ENCODE measurements at regions not wholly inside any gene's neighbourhood (a gene's known extent, or its start where the extent isn't known, plus 50 kb on each side); places are given as distances from the start of the nearest gene placed in this dataset.
"Not testable (repeated sequence)": the region's sequence is repeated elsewhere in the genome, so short reads cannot be mapped to it uniquely, and the experiment has no call there.

DNA sequence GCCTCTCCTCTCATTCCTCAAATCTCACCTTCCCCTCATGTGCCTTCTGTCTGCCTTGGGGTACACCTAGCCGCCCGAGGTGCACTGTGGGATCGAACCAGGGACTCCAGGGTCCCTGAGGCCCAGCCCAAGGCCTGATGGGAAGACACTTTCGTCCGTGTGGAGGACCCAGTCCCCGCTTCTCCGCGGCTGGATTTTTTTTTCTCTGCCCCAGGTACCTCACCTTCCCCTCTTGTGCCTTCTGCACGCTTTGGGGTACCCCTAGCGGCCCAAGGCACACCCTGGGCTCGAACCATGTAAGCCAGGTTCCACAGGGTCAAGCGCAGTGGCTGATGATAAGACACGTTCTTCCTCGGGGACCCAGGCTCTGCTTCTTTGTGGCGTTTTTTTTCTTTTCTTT lies 530.7 kb downstream of the CWH43 start:
- H3K4me2 ChIP-seq: no peak overlapping the region
- no peak for ATAC-seq
- no peak for DNase-seq (ENCODE audit: low read depth in 1 of 2, low spot score in 1 of 2)
- TF ChIP-seq POLR2A (IDR thresholded peaks at IDR 0.05; ENCODE audit: low read length): no peak
- TF ChIP-seq, protein P1, sequence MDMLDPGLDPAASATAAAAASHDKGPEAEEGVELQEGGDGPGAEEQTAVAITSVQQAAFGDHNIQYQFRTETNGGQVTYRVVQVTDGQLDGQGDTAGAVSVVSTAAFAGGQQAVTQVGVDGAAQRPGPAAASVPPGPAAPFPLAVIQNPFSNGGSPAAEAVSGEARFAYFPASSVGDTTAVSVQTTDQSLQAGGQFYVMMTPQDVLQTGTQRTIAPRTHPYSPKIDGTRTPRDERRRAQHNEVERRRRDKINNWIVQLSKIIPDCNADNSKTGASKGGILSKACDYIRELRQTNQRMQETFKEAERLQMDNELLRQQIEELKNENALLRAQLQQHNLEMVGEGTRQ (IDR thresholded peaks at IDR 0.05): no peak
- no peak for TF ChIP-seq SMC3 (IDR thresholded peaks at IDR 0.05)
- no peak for TF ChIP-seq NPAS2 (CRISPR knock-in tag; IDR thresholded peaks at IDR 0.05; ENCODE audit: borderline replicate concordance)
- TF ChIP-seq NR3C1 (IDR thresholded peaks at IDR 0.05): no peak
- H3K4me3 ChIP-seq: no peak overlapping the region
- H3K9me3 ChIP-seq: peaks cover 25% of the 10 kb centered on the region
- no peaks in the 10 kb centered on the region for H3K4me1 ChIP-seq
- whole genome bisulfite sequencing (ENCODE audit: missing lambda C conversion rate): 21% methylated on average over 15 of the region's 15 CpGs
- CTCF ChIA-PET: no interaction called here
- POLR2A ChIA-PET: no interaction called here
- no peak overlapping the region for H3K27ac ChIP-seq
- no peak for FAIRE-seq

DNA sequence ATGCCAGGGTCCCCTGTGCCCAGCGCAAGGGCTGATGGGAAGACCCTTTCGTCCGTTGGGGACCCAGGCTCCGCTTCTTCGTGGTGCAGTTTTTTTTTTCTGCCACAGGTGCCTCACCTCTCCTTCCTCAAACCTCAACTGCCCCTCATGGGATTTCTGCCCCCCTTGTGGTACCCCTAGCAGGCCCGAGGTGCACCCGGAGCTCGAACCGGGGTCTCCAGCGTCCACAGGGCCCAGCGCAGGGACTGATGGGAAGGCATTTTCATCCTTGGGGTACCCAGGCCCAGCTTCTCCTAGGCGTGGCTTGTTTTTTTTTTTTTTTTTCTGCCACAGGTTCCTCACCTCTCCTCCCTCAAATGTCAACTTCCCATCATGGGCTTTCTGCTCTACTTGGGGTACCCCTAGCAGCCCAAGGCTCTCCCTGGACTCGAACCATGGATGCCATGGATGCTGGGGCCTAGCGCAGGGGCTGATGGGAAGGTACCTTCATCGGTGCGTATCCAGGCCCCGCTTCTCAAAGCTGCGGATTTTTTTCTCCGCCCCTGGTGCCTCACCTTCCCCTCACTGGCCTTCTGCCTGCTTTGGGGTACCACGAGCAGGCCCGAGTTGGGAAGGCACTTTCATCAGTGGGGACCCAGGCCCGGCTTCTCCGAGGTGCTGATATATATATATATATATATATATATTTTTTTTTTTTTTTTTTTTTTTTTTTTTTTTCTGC lies 531.6 kb downstream of the CWH43 start:
- DNase-seq (ENCODE audit: low read depth in 1 of 2, low spot score in 1 of 2); H3K4me3 ChIP-seq; FAIRE-seq; POLR2A ChIA-PET; H3K4me2 ChIP-seq; H3K4me1 ChIP-seq; ATAC-seq; CTCF ChIA-PET; H3K27ac ChIP-seq: not testable (repeated sequence)
- H3K9me3 ChIP-seq: peaks cover 18% of the 10 kb centered on the region
- 40% methylated on average over 20 of the region's 23 CpGs for WGBS (ENCODE audit: missing lambda C conversion rate)

DNA sequence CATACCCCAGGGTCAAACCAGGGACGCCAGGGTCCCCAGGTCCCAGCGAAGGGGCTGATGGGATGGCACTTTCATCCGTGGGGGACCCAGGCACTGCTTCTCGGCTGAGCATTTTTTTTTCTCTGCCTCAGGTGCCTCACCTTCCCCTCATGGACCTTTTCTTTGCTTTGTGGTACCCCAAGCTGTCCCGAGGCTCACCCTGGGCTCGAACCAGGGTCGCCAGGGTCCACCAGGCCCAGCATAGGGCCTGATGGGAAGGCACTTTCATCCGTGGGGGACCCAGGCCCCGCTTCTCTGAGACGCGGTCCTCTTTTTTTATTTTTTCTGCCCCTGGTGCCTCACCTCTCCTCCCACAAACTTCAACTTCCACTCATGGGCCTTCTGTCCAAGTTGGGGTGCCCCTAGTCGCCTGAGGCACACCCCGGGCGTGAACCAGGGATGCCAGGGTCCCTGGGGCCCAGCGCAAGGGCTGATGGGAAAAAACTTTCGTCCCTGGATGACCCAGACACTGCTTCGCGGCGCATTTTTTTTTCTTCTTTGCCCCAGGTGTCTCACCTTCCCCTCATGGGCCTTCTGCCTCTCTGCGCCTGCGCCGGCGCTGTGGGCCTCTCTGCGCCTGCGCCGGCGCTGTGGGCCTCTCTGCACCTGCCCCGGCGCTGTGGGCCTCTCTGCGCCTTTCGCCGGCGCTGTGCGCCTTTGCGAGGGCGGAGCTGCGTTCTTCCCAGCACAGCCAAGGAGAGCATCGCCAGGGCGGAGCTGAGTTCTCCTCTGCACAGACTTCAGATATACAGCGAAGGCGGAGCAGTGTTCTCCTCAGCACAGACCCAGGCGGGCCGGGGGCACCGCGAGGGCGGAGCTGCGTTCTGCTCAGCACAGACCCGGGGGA lies 533.3 kb downstream of the CWH43 start:
- WGBS (ENCODE audit: missing lambda C conversion rate): 30% methylated on average over 15 of the region's 48 CpGs
- H3K9me3 ChIP-seq; CTCF ChIA-PET; H3K4me1 ChIP-seq; H3K4me2 ChIP-seq; POLR2A ChIA-PET; DNase-seq (ENCODE audit: low read depth in 1 of 2, low spot score in 1 of 2); H3K27ac ChIP-seq; ATAC-seq; H3K4me3 ChIP-seq; FAIRE-seq: not testable (repeated sequence)

DNA sequence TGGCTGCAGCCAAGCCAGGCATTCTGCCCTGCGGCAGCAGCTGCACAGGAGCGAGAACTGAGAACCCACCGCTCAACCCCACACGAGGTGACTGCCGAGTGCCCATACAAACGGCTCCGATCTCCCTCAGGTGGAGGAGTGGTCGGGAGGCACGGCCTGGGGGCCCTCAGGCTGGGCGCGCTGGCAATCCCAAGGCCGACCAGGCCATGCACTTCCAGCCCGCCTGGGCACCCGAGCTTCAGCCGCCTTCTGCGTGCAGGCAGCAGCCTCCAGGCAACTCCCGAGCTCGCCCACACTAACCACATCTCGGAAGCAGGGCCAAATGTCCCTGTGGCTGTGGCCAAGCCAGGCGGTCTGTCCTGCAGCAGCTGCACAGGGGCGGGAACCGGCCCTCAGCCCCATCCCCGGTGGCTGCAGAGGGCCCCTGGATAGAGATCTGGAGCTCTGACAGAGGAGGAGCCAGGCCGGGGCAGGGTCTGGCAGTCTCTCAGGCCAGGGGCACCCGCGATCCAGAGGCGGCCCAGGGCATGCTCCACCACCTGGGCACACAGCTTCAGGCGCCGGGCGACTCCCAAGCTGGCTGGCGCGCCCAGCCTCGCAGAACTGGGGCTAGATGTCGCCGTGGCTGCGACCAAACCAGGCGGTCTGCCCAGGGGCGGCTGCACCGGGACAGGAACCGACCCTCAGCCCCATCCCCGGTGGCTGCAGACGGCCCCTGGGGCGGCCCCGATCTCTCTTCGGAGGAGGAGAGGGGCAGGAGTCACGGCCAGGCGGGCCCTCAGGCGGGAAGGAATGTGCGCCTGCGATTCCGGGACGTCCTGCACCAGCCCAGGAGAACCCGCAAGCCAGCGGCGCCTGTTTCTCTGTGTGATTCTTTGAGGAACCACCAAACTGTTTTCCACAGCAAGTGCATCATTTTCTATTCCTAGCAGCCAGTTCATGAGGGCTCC lies 538.0 kb downstream of the CWH43 start:
- CTCF ChIA-PET; ATAC-seq; DNase-seq (ENCODE audit: low read depth in 1 of 2, low spot score in 1 of 2); H3K4me3 ChIP-seq; H3K4me1 ChIP-seq; FAIRE-seq; POLR2A ChIA-PET; H3K27ac ChIP-seq; H3K9me3 ChIP-seq; H3K4me2 ChIP-seq: not testable (repeated sequence)
- 33% methylated on average over 13 of the region's 55 CpGs for WGBS (ENCODE audit: missing lambda C conversion rate)

DNA sequence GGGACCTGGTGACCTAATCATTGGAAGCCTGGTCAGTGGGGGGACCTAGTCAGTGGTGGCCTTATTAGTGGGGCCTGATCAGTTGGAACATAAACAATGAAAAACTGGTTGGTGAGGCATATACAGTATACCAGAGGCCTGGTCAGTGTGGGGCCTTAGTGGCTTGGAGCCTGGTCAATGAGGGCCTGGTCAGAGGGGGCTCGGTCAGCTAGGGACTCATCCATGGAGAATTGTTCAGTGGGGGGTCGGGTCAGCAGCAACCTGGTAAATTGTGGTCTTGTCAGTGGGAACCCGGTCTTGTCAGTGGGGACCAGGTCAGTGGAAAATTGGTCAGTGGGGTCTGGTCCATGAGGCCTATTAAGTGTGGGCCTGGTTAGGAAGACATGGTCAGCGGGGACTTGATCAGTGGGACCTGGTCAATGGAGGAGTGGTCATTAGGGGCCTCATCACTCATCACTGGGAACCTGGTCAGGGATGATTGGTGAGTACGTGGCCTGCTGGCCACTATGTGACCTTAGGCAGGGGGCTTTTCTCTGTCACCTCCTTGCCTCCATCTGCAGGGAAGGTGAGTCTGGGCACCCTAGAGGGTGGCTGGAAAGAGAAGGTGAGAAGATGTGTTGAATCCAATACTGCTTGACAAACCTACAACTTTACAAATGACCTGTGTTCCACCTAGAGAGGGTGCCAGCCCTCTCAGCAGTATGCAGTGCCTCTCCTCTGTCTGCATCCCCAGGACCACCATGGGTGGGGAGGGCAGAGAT lies 573.0 kb downstream of the CWH43 start:
- H3K9me3 ChIP-seq; H3K4me3 ChIP-seq; POLR2A ChIA-PET; H3K4me1 ChIP-seq; FAIRE-seq; H3K27ac ChIP-seq; ATAC-seq; H3K4me2 ChIP-seq; DNase-seq (ENCODE audit: low read depth in 1 of 2, low spot score in 1 of 2); CTCF ChIA-PET: not testable (repeated sequence)
- 24% methylated on average over 5 of the region's 5 CpGs for WGBS (ENCODE audit: missing lambda C conversion rate)

DNA sequence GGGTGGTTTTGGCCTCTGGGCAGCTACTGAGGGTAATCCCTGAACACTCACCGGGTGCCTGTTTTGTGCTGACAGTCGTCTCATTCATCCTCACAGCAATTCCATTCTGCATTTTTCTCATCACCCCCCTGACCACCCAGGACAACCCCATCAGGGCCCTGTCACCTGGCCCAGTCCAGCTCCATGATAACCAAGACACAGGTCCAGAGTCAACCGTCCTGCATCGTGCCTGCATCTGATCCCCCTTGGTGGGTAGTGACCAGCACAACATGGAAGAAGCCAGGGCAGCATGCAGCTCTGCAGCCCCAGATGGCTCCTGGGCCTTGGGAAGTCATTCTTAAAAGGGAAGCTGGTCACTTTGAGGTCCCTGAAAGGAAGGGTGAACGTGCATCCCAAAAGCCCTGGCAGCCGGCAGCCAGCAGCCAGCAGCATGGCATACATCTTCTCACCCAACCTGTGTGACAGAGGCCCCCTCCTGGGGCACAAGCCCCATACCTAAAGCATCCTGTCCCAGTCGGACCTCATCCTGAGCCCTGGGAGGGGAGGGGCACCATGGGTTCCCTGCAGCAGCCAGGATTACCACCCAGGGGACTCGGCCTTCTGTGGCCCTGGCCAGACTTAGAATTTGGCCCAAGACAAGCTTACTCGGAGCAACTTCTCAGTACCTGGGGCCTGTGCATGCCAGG lies 574.2 kb downstream of the CWH43 start:
- H3K27ac ChIP-seq; H3K4me3 ChIP-seq; POLR2A ChIA-PET; CTCF ChIA-PET; DNase-seq (ENCODE audit: low read depth in 1 of 2, low spot score in 1 of 2); FAIRE-seq; H3K9me3 ChIP-seq; ATAC-seq; H3K4me1 ChIP-seq; H3K4me2 ChIP-seq: not testable (repeated sequence)
- WGBS (ENCODE audit: missing lambda C conversion rate): 13% methylated on average over 4 of the region's 9 CpGs

DNA sequence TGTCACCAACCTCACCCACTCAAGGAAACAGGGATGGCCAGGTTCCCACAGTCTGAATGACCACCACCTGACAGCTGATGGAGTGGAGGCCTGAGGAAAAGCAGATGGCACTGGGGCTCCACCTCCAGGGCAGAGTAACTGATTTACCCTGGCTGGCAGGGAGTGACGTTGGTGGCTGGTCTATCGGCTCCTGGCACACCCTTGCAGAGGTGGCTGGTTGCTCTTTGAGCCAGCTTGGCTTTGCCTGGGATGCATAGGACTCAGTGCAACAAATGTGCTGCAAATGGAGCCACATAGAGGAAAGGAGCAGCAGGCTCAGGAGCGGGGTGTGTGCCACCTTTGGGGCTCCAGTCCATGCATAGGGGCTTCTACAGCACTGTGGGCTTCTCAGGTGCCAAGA lies 574.8 kb downstream of the CWH43 start:
- H3K4me1 ChIP-seq; H3K4me2 ChIP-seq; DNase-seq (ENCODE audit: low read depth in 1 of 2, low spot score in 1 of 2); H3K4me3 ChIP-seq; ATAC-seq; POLR2A ChIA-PET; CTCF ChIA-PET; H3K27ac ChIP-seq; FAIRE-seq; H3K9me3 ChIP-seq: not testable (repeated sequence)
- WGBS (ENCODE audit: missing lambda C conversion rate): 10% methylated on average over 3 of the region's 3 CpGs

DNA sequence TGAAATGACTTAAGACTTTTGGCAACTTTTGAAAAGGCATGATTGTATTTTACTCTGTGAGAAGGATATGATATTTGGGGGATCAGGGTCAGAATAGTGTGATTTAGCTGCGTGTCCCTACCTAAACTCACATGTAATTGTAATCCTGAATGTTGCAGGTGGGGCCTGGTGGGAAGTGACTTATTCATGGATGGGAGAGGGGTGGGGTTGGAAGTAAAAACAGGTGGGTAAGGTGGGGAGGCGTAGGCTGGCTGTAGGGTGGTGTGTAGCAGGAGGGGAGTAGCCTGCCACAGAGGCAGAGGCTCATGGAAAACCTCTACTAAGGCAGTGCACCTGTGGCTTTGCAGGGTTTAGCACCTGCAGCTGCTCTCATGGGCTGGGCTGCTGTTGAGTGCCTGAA lies 584.2 kb downstream of the CWH43 start:
- DNase-seq (ENCODE audit: low read depth in 1 of 2, low spot score in 1 of 2); CTCF ChIA-PET; H3K9me3 ChIP-seq; H3K27ac ChIP-seq; H3K4me1 ChIP-seq; ATAC-seq; FAIRE-seq; POLR2A ChIA-PET; H3K4me3 ChIP-seq; H3K4me2 ChIP-seq: not testable (repeated sequence)
- WGBS (ENCODE audit: missing lambda C conversion rate): 2% methylated on average over 2 of the region's 2 CpGs

DNA sequence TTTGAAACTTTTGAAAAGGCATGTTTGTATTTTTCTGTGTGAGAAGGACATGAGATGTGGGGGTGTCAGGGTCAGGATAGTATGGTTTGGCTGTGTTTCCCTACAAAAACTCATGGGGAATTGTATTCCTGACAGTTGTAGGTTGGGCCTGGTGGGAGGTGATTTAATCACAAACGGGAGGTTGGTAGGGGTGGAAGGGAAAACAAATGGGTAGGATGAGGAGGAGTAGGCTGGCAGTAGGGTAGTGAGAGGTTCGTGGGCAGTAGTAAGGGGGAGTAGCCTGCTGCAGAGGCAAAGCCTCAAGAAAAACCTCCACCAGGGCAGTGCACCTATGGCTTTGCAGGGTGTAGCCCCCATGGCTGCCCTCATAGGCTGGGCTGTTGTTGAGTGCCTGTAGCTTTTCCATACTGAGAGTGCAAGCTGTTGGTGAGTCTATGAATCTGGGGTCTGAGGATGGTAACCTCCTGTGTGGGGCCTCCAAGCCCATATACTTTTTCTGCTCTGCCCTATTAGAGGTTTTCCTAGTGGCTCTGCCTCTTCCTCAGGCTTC lies 587.7 kb downstream of the CWH43 start:
- H3K4me1 ChIP-seq; CTCF ChIA-PET; H3K4me3 ChIP-seq; H3K9me3 ChIP-seq; POLR2A ChIA-PET; FAIRE-seq; H3K27ac ChIP-seq; DNase-seq (ENCODE audit: low read depth in 1 of 2, low spot score in 1 of 2); ATAC-seq; H3K4me2 ChIP-seq: not testable (repeated sequence)
- 0% methylated on average over 2 of the region's 2 CpGs for WGBS (ENCODE audit: missing lambda C conversion rate)

Measured in A549 (cell line).